Posterior vena cava (tissue), 2 donors: ENCODE measurements at regions not wholly inside any gene's neighbourhood (a gene's known extent, or its start where the extent isn't known, plus 50 kb on each side); places are given as distances from the start of the nearest gene placed in this dataset.

Source experiments
- DNase-seq: peaks from one replicate; pipeline ENCODE4 v3.0.0-alpha.2; 2020; ENCODE audit warnings: low spot score
- intact Hi-C, 2 donors: fragments of 100-400 bp; cut with DNase I; formaldehyde crosslinking; loops; one replicate each; pipeline versions ENCODE4 v1.14.1 to v1.14.2; 2022 to 2023
- donor health status: DM: yes; HTN: yes; CAD: no.
- donor health status: DM: yes; HTN: yes; CAD: no.

GRCh38 chr1:201694608-201695335 is 134.2 kb upstream of the IPO9 start:
- peak; percentile 78 for DNase-seq
- intact Hi-C loops: loop anchor here in 1 of 2 donors (5.0 kb wide), 1 partner anchor 252 kb away; no protein-coding TSS in a partner anchor

GRCh38 chr1:201695607-201696006 is 133.3 kb upstream of the IPO9 start:
- no peak for DNase-seq
- intact Hi-C loops: no loop called here

GRCh38 chr1:201696217-201696761 is 132.7 kb upstream of the IPO9 start:
- peak; percentile 96 for DNase-seq
- intact Hi-C loops: no loop called here

- intact Hi-C loops: no loop called here
- DNase-seq: no peak
Observed at GRCh38 chr1:201697174-201697573, 131.8 kb upstream of the IPO9 start.

GRCh38 chr1:201701831-201702230 is 127.1 kb upstream of the IPO9 start:
- DNase-seq: no peak
- intact Hi-C loops: no loop called here

GRCh38 chr1:201702936-201703335 is 126.0 kb upstream of the IPO9 start:
- DNase-seq: no peak
- intact Hi-C loops: no loop called here

- DNase-seq: peak; percentile 95
- intact Hi-C loops: loop anchor here in 1 of 2 donors (2.0 kb wide), 1 partner anchor 145 kb away; no protein-coding TSS in a partner anchor
Observed at GRCh38 chr1:201703621-201704438, 125.1 kb upstream of the IPO9 start.

- DNase-seq: no peak
- intact Hi-C loops: loop anchor here in 1 of 2 donors (2.0 kb wide), 1 partner anchor 146 kb away; no protein-coding TSS in a partner anchor
Observed at GRCh38 chr1:201704439-201704792, 124.5 kb upstream of the IPO9 start.

- no peak for DNase-seq
- intact Hi-C loops: loop anchor here (2.0 to 5.0 kb wide), 2 partner anchors 143 to 147 kb away; no protein-coding TSS in a partner anchor
Observed at GRCh38 chr1:201705389-201705788, 123.6 kb upstream of the IPO9 start.

- intact Hi-C loops: loop anchor here in 1 of 2 donors (5.0 kb wide), 1 partner anchor 144 kb away; no protein-coding TSS in a partner anchor
- DNase-seq: no peak
Observed at GRCh38 chr1:201706109-201706508, 122.8 kb upstream of the IPO9 start.

- DNase-seq: no peak
- intact Hi-C loops: loop anchor here in 1 of 2 donors (1.0 to 5.0 kb wide), 2 partner anchors 31 to 145 kb away; no protein-coding TSS in a partner anchor
Observed at GRCh38 chr1:201707027-201707426, 121.9 kb upstream of the IPO9 start.

GRCh38 chr1:201707656-201708055 is 121.3 kb upstream of the IPO9 start:
- intact Hi-C loops: loop anchor here in 1 of 2 donors (1.0 to 5.0 kb wide), 2 partner anchors 31 to 145 kb away; no protein-coding TSS in a partner anchor
- DNase-seq: no peak

GRCh38 chr1:201708085-201708512 is 120.9 kb upstream of the IPO9 start:
- DNase-seq: peak; percentile 69
- intact Hi-C loops: loop anchor here in 1 of 2 donors (5.0 kb wide), 1 partner anchor 146 kb away; no protein-coding TSS in a partner anchor

GRCh38 chr1:201708691-201709090 is 120.3 kb upstream of the IPO9 start:
- DNase-seq: peak; percentile 22
- intact Hi-C loops: loop anchor here in 1 of 2 donors (5.0 kb wide), 1 partner anchor 146 kb away; no protein-coding TSS in a partner anchor

GRCh38 chr1:201709564-201710295 is 119.2 kb upstream of the IPO9 start:
- intact Hi-C loops: loop anchor here (2.0 to 5.0 kb wide), 3 partner anchors 83 to 172 kb away; partner anchors contain the start of gene NAV1 (in 1 of the 2)
- DNase-seq: peak; percentile 90

GRCh38 chr1:201710632-201711597 is 118.0 kb upstream of the IPO9 start:
- peak; percentile 83 for DNase-seq

GRCh38 chr1:201711811-201712210 is 117.1 kb upstream of the IPO9 start:
- peak; percentile 70 for DNase-seq
- intact Hi-C loops: loop anchor here (2.0 to 5.0 kb wide), 2 partner anchors 81 to 175 kb away; partner anchors contain the start of gene NAV1 (in 1 of the 2)

More at GRCh38 chr1:201710632-201711597, 118.0 kb upstream of the IPO9 start:
- intact Hi-C loops: loop anchor here in 1 of 2 donors (2.0 to 5.0 kb wide), 2 partner anchors 82 to 174 kb away; partner anchors contain the start of gene NAV1
